ENCODE measurements at regions not wholly inside any gene's neighbourhood (a gene's known extent, or its start where the extent isn't known, plus 50 kb on each side); places are given as distances from the start of the nearest gene placed in this dataset.

DNA sequence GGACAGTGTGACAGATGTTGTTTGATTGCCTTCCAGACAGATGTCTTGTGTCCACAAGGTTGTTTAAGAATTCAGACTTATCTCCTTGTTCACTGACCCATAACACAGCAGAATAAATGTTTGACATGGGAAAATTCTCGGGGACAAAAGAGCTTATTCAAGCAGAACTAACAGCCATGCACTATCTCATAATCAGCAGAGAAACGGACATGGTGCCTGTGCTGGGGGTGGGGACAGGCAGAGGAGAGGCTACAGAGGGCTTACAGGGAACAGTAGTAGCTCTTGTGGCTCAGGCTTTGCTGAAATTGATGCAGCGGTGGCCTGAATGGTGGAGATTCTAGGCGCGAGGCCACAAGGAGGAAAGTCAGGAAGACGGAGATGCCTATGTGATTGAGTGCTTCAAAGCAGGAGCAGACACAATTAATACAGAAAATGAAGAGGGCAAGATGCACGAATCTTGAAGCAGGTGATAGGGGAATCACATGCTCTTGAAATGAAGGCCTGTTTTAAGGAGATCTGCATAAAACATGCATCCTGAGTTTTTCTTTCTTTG is 62.0 kb upstream of the CAB39 start:
- TF ChIP-seq, protein P1, sequence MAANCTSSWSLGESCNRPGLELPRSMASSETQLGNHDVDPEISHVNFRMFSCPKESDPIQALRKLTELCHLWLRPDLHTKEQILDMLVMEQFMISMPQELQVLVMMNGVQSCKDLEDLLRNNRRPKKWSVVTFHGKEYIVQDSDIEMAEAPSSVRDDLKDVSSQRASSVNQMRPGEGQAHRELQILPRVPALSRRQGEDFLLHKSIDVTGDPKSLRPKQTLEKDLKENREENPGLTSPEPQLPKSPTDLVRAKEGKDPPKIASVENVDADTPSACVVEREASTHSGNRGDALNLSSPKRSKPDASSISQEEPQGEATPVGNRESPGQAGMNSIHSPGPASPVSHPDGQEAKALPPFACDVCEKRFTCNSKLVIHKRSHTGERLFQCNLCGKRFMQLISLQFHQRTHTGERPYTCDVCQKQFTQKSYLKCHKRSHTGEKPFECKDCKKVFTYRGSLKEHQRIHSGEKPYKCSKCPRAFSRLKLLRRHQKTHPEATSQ (tag by site-specific recombination; IDR thresholded peaks at IDR 0.05): no peak
- no peak for TF ChIP-seq ZNF311 (tag by site-specific recombination; IDR thresholded peaks at IDR 0.05; ENCODE audit: borderline replicate concordance)
- TF ChIP-seq, protein P2, sequence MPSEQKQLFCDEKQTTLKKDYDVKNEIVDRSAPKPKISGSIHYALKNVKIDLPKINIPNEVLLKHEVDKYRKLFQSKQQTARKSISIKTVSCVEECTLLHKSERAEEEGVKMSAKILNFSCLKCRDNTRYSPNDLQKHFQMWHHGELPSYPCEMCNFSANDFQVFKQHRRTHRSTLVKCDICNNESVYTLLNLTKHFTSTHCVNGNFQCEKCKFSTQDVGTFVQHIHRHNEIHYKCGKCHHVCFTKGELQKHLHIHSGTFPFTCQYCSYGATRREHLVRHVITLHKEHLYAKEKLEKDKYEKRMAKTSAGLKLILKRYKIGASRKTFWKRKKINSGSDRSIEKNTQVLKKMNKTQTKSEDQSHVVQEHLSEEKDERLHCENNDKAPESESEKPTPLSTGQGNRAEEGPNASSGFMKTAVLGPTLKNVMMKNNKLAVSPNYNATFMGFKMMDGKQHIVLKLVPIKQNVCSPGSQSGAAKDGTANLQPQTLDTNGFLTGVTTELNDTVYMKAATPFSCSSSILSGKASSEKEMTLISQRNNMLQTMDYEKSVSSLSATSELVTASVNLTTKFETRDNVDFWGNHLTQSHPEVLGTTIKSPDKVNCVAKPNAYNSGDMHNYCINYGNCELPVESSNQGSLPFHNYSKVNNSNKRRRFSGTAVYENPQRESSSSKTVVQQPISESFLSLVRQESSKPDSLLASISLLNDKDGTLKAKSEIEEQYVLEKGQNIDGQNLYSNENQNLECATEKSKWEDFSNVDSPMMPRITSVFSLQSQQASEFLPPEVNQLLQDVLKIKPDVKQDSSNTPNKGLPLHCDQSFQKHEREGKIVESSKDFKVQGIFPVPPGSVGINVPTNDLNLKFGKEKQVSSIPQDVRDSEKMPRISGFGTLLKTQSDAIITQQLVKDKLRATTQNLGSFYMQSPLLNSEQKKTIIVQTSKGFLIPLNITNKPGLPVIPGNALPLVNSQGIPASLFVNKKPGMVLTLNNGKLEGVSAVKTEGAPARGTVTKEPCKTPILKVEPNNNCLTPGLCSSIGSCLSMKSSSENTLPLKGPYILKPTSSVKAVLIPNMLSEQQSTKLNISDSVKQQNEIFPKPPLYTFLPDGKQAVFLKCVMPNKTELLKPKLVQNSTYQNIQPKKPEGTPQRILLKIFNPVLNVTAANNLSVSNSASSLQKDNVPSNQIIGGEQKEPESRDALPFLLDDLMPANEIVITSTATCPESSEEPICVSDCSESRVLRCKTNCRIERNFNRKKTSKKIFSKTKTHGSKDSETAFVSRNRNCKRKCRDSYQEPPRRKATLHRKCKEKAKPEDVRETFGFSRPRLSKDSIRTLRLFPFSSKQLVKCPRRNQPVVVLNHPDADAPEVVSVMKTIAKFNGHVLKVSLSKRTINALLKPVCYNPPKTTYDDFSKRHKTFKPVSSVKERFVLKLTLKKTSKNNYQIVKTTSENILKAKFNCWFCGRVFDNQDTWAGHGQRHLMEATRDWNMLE (tag by site-specific recombination; conservative IDR thresholded peaks at IDR 0.05; ENCODE audit: low read depth): no peak
- TF ChIP-seq, protein P3, sequence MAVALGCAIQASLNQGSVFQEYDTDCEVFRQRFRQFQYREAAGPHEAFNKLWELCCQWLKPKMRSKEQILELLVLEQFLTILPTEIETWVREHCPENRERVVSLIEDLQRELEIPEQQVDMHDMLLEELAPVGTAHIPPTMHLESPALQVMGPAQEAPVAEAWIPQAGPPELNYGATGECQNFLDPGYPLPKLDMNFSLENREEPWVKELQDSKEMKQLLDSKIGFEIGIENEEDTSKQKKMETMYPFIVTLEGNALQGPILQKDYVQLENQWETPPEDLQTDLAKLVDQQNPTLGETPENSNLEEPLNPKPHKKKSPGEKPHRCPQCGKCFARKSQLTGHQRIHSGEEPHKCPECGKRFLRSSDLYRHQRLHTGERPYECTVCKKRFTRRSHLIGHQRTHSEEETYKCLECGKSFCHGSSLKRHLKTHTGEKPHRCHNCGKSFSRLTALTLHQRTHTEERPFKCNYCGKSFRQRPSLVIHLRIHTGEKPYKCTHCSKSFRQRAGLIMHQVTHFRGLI (tag by site-specific recombination; IDR thresholded peaks at IDR 0.05): no peak

Measured in HEK293 (cell line).